ENCODE measurements at regions not wholly inside any gene's neighbourhood (a gene's known extent, or its start where the extent isn't known, plus 50 kb on each side); places are given as distances from the start of the nearest gene placed in this dataset.

- TF ChIP-seq POLR2AphosphoS5 (IDR thresholded peaks at IDR 0.05; ENCODE audit: low read depth, low read length) (no peak), POU5F1 (IDR thresholded peaks at IDR 0.05; ENCODE audit: low read depth, low read length) (no peak), POLR2A (IDR thresholded peaks at IDR 0.05; ENCODE audit: control extremely low read depth in 1 of 2, low read depth in 2 of 2, low read length in 2 of 2) (no peak), YY1 (IDR thresholded peaks at IDR 0.05; ENCODE audit: low read depth, low read length) (no peak), CTCF (IDR thresholded peaks at IDR 0.05; ENCODE audit: control extremely low read depth in 1 of 3, insufficient read depth in 1 of 3, low read depth in 1 of 3, low read length in 3 of 3) (no peak), USF2 (IDR thresholded peaks at IDR 0.05; ENCODE audit: low read length) (no peak), CHD2 (IDR thresholded peaks at IDR 0.05; ENCODE audit: low read length) (no peak), TAF1 (IDR thresholded peaks at IDR 0.05; ENCODE audit: low read depth, low read length) (no peak), EGR1 (IDR thresholded peaks at IDR 0.05; ENCODE audit: borderline replicate concordance, low read depth, low read length) (no peak), ATF3 (IDR thresholded peaks at IDR 0.05; ENCODE audit: insufficient read depth, low read depth, low read length) (no peak), PHF8 (conservative IDR thresholded peaks at IDR 0.05; ENCODE audit: low read depth, low read length) (no peak), NRF1 (IDR thresholded peaks at IDR 0.05; ENCODE audit: low read depth, low read length) (no peak)
Measured at GRCh38 chr22:22123960-22124278, 120.7 kb upstream of the VPREB1 start.
